ENCODE measurements at regions not wholly inside any gene's neighbourhood (a gene's known extent, or its start where the extent isn't known, plus 50 kb on each side); places are given as distances from the start of the nearest gene placed in this dataset.

DNA sequence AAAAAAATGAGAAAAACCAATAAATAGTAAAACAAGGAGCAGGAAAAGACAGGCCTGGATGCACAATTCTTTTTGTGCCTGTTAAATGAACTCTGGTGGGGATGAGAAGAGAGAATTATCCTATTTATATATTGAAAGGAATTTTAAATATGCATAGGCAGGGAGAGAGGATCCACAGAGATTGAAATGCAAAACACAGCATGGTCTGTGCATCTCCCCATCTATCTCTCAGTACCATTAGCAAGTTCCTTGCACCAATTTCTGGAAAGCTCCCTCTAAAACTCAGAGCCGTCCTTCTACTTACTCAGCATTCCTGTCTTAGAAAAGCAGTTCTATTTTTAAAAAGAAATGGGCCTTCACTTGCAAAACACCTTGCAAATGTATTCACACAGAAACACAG is 502.3 kb upstream of the KLHL29 start:
- ATAC-seq, result no peak
- CTCF ChIA-PET (ENCODE audit: low intra/inter-chr PET ratio, low total read pairs), result no interaction called here
- DNase-seq (ENCODE audit: low spot score), result no peak
- no peaks in the 10 kb centered on the region for H3K79me2 ChIP-seq (ENCODE audit: insufficient read depth, low read length)
- H3K27ac ChIP-seq (ENCODE audit: extremely low read length, insufficient read depth, low read length), result no peak overlapping the region
- intact Hi-C loops (cut with micrococcal nuclease; ENCODE audit: unreplicated experiment) (no loop called here), in situ Hi-C loops (cut with HindIII; ENCODE audit: extremely low pct_ligation_motif_present, low pct_unique_long_range_greater_than_20kb) (no loop called here)
- no peaks in the 10 kb centered on the region for H3K36me3 ChIP-seq (replicated peaks in 1 of 2; ENCODE audit: control insufficient read depth in 1 of 2, insufficient read depth in 2 of 2, low read length in 2 of 2)
- H4K20me1 ChIP-seq (ENCODE audit: insufficient read depth, low read length), result no peaks in the 10 kb centered on the region
- WGBS (ENCODE audit: low lambda C conversion rate), result 0% methylated on average over 1 of the region's 1 CpG
- H2AFZ ChIP-seq (ENCODE audit: low read length), result no peak overlapping the region
- BruUV-seq (replicated peaks), result no TSS peak
- no peak overlapping the region for H3K9ac ChIP-seq (ENCODE audit: insufficient read depth, low read depth, low read length)
- no peaks in the 10 kb centered on the region for H3K4me1 ChIP-seq (ENCODE audit: insufficient read depth, low read length)
- POLR2A ChIA-PET, result no interaction called here
- H3K4me3 ChIP-seq (replicated peaks in 1 of 3; ENCODE audit: insufficient read depth in 1 of 3, low read depth in 2 of 3, low read length in 3 of 3), result no peak overlapping the region
- no peak overlapping the region for H3K4me2 ChIP-seq (ENCODE audit: low read depth, low read length)
- no peaks in the 10 kb centered on the region for H3K27me3 ChIP-seq (ENCODE audit: control insufficient read depth in 1 of 2, insufficient read depth in 2 of 2, low read length in 2 of 2)
- peaks cover 56% of the 10 kb centered on the region for H3K9me3 ChIP-seq (ENCODE audit: low read length)
- no peak for FAIRE-seq
- TF ChIP-seq SNAI1 (CRISPR knock-in tag; IDR thresholded peaks at IDR 0.05; ENCODE audit: borderline replicate concordance) (no peak), ZKSCAN1 (IDR thresholded peaks at IDR 0.05; ENCODE audit: low read length) (no peak), ZNF20 (CRISPR knock-in tag; IDR thresholded peaks at IDR 0.05) (no peak), MEIS1 (CRISPR knock-in tag; IDR thresholded peaks at IDR 0.05; ENCODE audit: borderline replicate concordance) (no peak)
- TF ChIP-seq, protein P1, sequence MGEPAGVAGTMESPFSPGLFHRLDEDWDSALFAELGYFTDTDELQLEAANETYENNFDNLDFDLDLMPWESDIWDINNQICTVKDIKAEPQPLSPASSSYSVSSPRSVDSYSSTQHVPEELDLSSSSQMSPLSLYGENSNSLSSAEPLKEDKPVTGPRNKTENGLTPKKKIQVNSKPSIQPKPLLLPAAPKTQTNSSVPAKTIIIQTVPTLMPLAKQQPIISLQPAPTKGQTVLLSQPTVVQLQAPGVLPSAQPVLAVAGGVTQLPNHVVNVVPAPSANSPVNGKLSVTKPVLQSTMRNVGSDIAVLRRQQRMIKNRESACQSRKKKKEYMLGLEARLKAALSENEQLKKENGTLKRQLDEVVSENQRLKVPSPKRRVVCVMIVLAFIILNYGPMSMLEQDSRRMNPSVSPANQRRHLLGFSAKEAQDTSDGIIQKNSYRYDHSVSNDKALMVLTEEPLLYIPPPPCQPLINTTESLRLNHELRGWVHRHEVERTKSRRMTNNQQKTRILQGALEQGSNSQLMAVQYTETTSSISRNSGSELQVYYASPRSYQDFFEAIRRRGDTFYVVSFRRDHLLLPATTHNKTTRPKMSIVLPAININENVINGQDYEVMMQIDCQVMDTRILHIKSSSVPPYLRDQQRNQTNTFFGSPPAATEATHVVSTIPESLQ (CRISPR knock-in tag; conservative IDR thresholded peaks at IDR 0.05), result no peak
- TF ChIP-seq, protein P2, sequence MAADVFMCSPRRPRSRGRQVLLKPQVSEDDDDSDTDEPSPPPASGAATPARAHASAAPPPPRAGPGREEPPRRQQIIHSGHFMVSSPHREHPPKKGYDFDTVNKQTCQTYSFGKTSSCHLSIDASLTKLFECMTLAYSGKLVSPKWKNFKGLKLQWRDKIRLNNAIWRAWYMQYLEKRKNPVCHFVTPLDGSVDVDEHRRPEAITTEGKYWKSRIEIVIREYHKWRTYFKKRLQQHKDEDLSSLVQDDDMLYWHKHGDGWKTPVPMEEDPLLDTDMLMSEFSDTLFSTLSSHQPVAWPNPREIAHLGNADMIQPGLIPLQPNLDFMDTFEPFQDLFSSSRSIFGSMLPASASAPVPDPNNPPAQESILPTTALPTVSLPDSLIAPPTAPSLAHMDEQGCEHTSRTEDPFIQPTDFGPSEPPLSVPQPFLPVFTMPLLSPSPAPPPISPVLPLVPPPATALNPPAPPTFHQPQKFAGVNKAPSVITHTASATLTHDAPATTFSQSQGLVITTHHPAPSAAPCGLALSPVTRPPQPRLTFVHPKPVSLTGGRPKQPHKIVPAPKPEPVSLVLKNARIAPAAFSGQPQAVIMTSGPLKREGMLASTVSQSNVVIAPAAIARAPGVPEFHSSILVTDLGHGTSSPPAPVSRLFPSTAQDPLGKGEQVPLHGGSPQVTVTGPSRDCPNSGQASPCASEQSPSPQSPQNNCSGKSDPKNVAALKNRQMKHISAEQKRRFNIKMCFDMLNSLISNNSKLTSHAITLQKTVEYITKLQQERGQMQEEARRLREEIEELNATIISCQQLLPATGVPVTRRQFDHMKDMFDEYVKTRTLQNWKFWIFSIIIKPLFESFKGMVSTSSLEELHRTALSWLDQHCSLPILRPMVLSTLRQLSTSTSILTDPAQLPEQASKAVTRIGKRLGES (CRISPR knock-in tag; IDR thresholded peaks at IDR 0.05; ENCODE audit: borderline replicate concordance), result no peak
- TF ChIP-seq, protein P3, sequence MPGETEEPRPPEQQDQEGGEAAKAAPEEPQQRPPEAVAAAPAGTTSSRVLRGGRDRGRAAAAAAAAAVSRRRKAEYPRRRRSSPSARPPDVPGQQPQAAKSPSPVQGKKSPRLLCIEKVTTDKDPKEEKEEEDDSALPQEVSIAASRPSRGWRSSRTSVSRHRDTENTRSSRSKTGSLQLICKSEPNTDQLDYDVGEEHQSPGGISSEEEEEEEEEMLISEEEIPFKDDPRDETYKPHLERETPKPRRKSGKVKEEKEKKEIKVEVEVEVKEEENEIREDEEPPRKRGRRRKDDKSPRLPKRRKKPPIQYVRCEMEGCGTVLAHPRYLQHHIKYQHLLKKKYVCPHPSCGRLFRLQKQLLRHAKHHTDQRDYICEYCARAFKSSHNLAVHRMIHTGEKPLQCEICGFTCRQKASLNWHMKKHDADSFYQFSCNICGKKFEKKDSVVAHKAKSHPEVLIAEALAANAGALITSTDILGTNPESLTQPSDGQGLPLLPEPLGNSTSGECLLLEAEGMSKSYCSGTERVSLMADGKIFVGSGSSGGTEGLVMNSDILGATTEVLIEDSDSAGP (CRISPR knock-in tag; IDR thresholded peaks at IDR 0.05; ENCODE audit: borderline replicate concordance), result no peak
- TF ChIP-seq, protein P4, sequence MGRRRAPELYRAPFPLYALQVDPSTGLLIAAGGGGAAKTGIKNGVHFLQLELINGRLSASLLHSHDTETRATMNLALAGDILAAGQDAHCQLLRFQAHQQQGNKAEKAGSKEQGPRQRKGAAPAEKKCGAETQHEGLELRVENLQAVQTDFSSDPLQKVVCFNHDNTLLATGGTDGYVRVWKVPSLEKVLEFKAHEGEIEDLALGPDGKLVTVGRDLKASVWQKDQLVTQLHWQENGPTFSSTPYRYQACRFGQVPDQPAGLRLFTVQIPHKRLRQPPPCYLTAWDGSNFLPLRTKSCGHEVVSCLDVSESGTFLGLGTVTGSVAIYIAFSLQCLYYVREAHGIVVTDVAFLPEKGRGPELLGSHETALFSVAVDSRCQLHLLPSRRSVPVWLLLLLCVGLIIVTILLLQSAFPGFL (CRISPR knock-in tag; IDR thresholded peaks at IDR 0.05), result no peak
- TF ChIP-seq, protein P5, sequence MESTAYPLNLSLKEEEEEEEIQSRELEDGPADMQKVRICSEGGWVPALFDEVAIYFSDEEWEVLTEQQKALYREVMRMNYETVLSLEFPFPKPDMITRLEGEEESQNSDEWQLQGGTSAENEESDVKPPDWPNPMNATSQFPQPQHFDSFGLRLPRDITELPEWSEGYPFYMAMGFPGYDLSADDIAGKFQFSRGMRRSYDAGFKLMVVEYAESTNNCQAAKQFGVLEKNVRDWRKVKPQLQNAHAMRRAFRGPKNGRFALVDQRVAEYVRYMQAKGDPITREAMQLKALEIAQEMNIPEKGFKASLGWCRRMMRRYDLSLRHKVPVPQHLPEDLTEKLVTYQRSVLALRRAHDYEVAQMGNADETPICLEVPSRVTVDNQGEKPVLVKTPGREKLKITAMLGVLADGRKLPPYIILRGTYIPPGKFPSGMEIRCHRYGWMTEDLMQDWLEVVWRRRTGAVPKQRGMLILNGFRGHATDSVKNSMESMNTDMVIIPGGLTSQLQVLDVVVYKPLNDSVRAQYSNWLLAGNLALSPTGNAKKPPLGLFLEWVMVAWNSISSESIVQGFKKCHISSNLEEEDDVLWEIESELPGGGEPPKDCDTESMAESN (CRISPR knock-in tag; conservative IDR thresholded peaks at IDR 0.05), result no peak

All from HepG2 (cell line).